Esophagus squamous epithelium (tissue), 5 donors: ENCODE measurements at regions not wholly inside any gene's neighbourhood (a gene's known extent, or its start where the extent isn't known, plus 50 kb on each side); places are given as distances from the start of the nearest gene placed in this dataset.

ENCODE experiments used
- DNase-seq: peaks from one replicate; lab custom pipeline; 2025; lab: John Stamatoyannopoulos, UW
- H3K27ac ChIP-seq, 4 donors: fragments of 200-600 bp; sonication (generic); one replicate each; pipeline ENCODE4 v1.5.1; 2016 to 2019; ENCODE audit warnings: mild to moderate bottlenecking in 1 of 4
- H3K27me3 ChIP-seq, 4 donors: fragments of 200-600 bp; sonication (generic); 1 replicate in 3 of 4; 2 replicates in 1 of 4; pipeline versions ENCODE4 v1.5.1 to v1.6.0; 2017 to 2021; ENCODE audit warnings: antibody characterized with exemption in 1 of 4
- H3K36me3 ChIP-seq, 3 donors: fragments of 200-600 bp; sonication (generic); one replicate each; pipeline ENCODE4 v1.5.1; 2016 to 2019
- H3K4me1 ChIP-seq, 3 donors: fragments of 200-600 bp; sonication (generic); one replicate each; pipeline ENCODE4 v1.5.1; 2017 to 2019
- H3K4me3 ChIP-seq, 4 donors: fragments of 200-600 bp; sonication (generic); 1 replicate in 3 of 4; 2 replicates in 1 of 4; pipeline ENCODE4 v1.5.1; 2016 to 2019; ENCODE audit warnings: mild to moderate bottlenecking in 2 of 4, moderate library complexity in 1 of 4
- H3K9me3 ChIP-seq, 3 donors: fragments of 200-600 bp; sonication (generic); one replicate each; pipeline ENCODE4 v1.5.1; 2016 to 2019
- CTCF ChIP-seq, 6 experiments: fragments of 450-650 bp in 4 of 6; fragments of 200-600 bp in 2 of 6; sonication (generic) in 2 of 6; IDR thresholded peaks; one replicate each; pipeline ENCODE4 v1.5.1; 2016 to 2019; ENCODE audit warnings: antibody characterized with exemption in 6 of 6, mild to moderate bottlenecking in 4 of 6, moderate library complexity in 4 of 6
- POLR2A ChIP-seq, 4 donors: fragments of 450-650 bp; IDR thresholded peaks; one replicate each; pipeline ENCODE4 v1.6.1; 2017; ENCODE audit warnings: antibody characterized with exemption in 4 of 4, mild to moderate bottlenecking in 4 of 4, moderate library complexity in 3 of 4
- WGBS, 2 donors: methylation state at CpG; one replicate each; pipeline ENCODE4 v1.1.5; 2018; 5-methylcytosine and 5-hydroxymethylcytosine counted together
- intact Hi-C: fragments of 100-400 bp; cut with DNase I; formaldehyde crosslinking; loops from one replicate; pipeline ENCODE4 v1.15.0; 2022
- donor health status: DM: yes; HTN: yes; CAD: no.

GRCh38 chr10:80771285-80771684 lies 233.6 kb downstream of the SH2D4B start:
- Histone ChIP-seq H3K9me3 (no peaks in the 10 kb centered on the region), H3K27ac (no peak overlapping the region), H3K36me3 (no peaks in the 10 kb centered on the region), H3K4me1 (no peaks in the 10 kb centered on the region), H3K27me3 (peaks cover 0 to 3% (median 0%) of the 10 kb centered on the region in 4 donors), H3K4me3 (no peak overlapping the region)
- no peak for DNase-seq
- 46 to 60% methylated on average over 1 of the region's 1 CpG for whole genome bisulfite sequencing, 2 donors
- TF ChIP-seq CTCF (IDR thresholded peaks at IDR 0.05), result no peak
- no peak for TF ChIP-seq POLR2A (IDR thresholded peaks at IDR 0.05)
- intact Hi-C loops, result no loop called here

- Histone ChIP-seq H3K4me1 (no peaks in the 10 kb centered on the region), H3K27ac (no peak overlapping the region), H3K9me3 (no peaks in the 10 kb centered on the region), H3K27me3 (peaks cover 0 to 3% (median 0%) of the 10 kb centered on the region in 4 donors), H3K36me3 (no peaks in the 10 kb centered on the region), H3K4me3 (no peak overlapping the region)
- no peak for DNase-seq
- TF ChIP-seq CTCF (IDR thresholded peaks at IDR 0.05) (no peak), POLR2A (IDR thresholded peaks at IDR 0.05) (no peak)
- intact Hi-C loops, result no loop called here
- WGBS, 2 donors, result 25 to 41% methylated on average over 10 of the region's 10 CpGs
Measured at GRCh38 chr10:80771902-80772555, 234.3 kb downstream of the SH2D4B start.

GRCh38 chr10:80772596-80772995 lies 234.9 kb downstream of the SH2D4B start:
- no peaks in the 10 kb centered on the region for H3K9me3 ChIP-seq
- H3K27me3 ChIP-seq, result peaks cover 0 to 3% (median 0%) of the 10 kb centered on the region in 4 donors
- no peak for DNase-seq
- H3K27ac ChIP-seq, result no peak overlapping the region
- WGBS, 2 donors, result 69 to 88% methylated on average over 3 of the region's 3 CpGs
- H3K4me1 ChIP-seq, result no peaks in the 10 kb centered on the region
- H3K4me3 ChIP-seq, result no peak overlapping the region
- no peak for TF ChIP-seq POLR2A (IDR thresholded peaks at IDR 0.05)
- no peak for TF ChIP-seq CTCF (IDR thresholded peaks at IDR 0.05)
- no peaks in the 10 kb centered on the region for H3K36me3 ChIP-seq
- intact Hi-C loops, result no loop called here

- TF ChIP-seq CTCF (IDR thresholded peaks at IDR 0.05), result no peak
- TF ChIP-seq POLR2A (IDR thresholded peaks at IDR 0.05), result no peak
- 78 to 100% methylated on average over 2 of the region's 2 CpGs for WGBS, 2 donors
- no peak for DNase-seq
Measured at GRCh38 chr10:80784695-80785094, 247.0 kb downstream of the SH2D4B start.

GRCh38 chr10:80786322-80786721 lies 248.6 kb downstream of the SH2D4B start:
- Histone ChIP-seq H3K27ac (no peak overlapping the region), H3K27me3 (no peaks in the 10 kb centered on the region), H3K9me3 (no peaks in the 10 kb centered on the region), H3K4me1 (no peaks in the 10 kb centered on the region), H3K4me3 (no peak overlapping the region), H3K36me3 (no peaks in the 10 kb centered on the region)
- no peak for DNase-seq
- intact Hi-C loops, result no loop called here
- no peak for TF ChIP-seq POLR2A (IDR thresholded peaks at IDR 0.05)
- no peak for TF ChIP-seq CTCF (IDR thresholded peaks at IDR 0.05)
- WGBS, 2 donors, result 62 to 88% methylated on average over 1 of the region's 1 CpG

More at GRCh38 chr10:80784695-80785094, 247.0 kb downstream of the SH2D4B start:
- no peak overlapping the region for H3K27ac ChIP-seq
- no peak overlapping the region for H3K4me3 ChIP-seq
- no peaks in the 10 kb centered on the region for H3K4me1 ChIP-seq
- intact Hi-C loops, result no loop called here
- no peaks in the 10 kb centered on the region for H3K9me3 ChIP-seq
- H3K27me3 ChIP-seq, result no peaks in the 10 kb centered on the region
- no peaks in the 10 kb centered on the region for H3K36me3 ChIP-seq
